ENCODE measurements at regions not wholly inside any gene's neighbourhood (a gene's known extent, or its start where the extent isn't known, plus 50 kb on each side); places are given as distances from the start of the nearest gene placed in this dataset.

DNA sequence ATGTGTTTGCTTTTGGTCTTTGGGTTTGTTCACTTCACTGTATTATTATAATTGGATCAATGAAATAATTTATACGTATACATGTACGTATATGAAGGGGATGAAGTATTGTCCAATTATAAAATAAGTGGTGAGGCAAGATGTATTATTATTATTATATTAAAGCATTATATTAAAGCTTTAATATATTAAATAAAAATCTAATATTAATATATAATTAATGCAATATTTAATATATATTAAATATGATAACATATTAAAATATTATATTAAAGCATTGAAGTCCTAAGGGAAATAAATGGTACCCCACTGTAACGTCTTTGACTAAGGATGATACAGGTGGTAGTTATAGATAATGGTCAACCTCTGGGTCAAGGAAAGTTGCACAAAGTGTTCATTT lies 63.7 kb upstream of the RTL1 start:
- no peak for TF ChIP-seq TAF1 (IDR thresholded peaks at IDR 0.05; ENCODE audit: low read depth, low read length)
- TF ChIP-seq POLR2A (IDR thresholded peaks at IDR 0.05; ENCODE audit: low read depth, low read length): no peak
- no peak for TF ChIP-seq SPI1 (IDR thresholded peaks at IDR 0.05; ENCODE audit: low read depth, low read length)
- no peak for TF ChIP-seq POU2F2 (IDR thresholded peaks at IDR 0.05; ENCODE audit: low read depth, low read length)
- no peak for TF ChIP-seq POLR2AphosphoS5 (IDR thresholded peaks at IDR 0.05; ENCODE audit: low read depth, low read length)
- no peak for TF ChIP-seq PAX5 (IDR thresholded peaks at IDR 0.05; ENCODE audit: insufficient read depth, low read length, severe bottlenecking)
